Adrenal gland (tissue), 5 donors: ENCODE measurements at regions not wholly inside any gene's neighbourhood (a gene's known extent, or its start where the extent isn't known, plus 50 kb on each side); places are given as distances from the start of the nearest gene placed in this dataset.

Experiments used
- CTCF ChIP-seq, 6 experiments: fragments of 450-650 bp in 4 of 6; fragments of 200-600 bp in 2 of 6; sonication (generic) in 1 of 6; IDR thresholded peaks; 1 replicate in 5 of 6; 2 replicates in 1 of 6; pipeline versions ENCODE4 v1.5.1 to v1.8.0; 2016 to 2021; ENCODE audit warnings: antibody characterized with exemption in 6 of 6, mild to moderate bottlenecking in 2 of 6, moderate library complexity in 1 of 6
- POLR2A ChIP-seq, 2 donors: fragments of 450-650 bp; IDR thresholded peaks; one replicate each; pipeline ENCODE4 v1.6.1; 2017; ENCODE audit warnings: antibody characterized with exemption in 2 of 2, mild to moderate bottlenecking in 2 of 2, moderate library complexity in 1 of 2
- donor health status: DM: no; HTN: no; CAD: no.

- TF ChIP-seq CTCF (IDR thresholded peaks at IDR 0.05) (no peak), POLR2A (IDR thresholded peaks at IDR 0.05) (no peak)
Observed at GRCh38 chr12:124509300-124509675, 58.1 kb downstream of the NCOR2 start.
